GM19043 (cell line): ENCODE measurements at regions not wholly inside any gene's neighbourhood (a gene's known extent, or its start where the extent isn't known, plus 50 kb on each side); places are given as distances from the start of the nearest gene placed in this dataset.

Experiments
- ATAC-seq: cut with Tn5 transposase; IDR thresholded peaks from one replicate; pipeline ENCODE4 v1.9.1; 2021; ENCODE audit warnings: low read depth; ENCODE audit not compliant: unreplicated experiment

- ATAC-seq = no peak
Measured at GRCh38 chr14:31964490-31964889, 112.6 kb upstream of the ARHGAP5 start.

- no peak for ATAC-seq
Measured at GRCh38 chr14:31965071-31965734, 111.9 kb upstream of the ARHGAP5 start.

DNA sequence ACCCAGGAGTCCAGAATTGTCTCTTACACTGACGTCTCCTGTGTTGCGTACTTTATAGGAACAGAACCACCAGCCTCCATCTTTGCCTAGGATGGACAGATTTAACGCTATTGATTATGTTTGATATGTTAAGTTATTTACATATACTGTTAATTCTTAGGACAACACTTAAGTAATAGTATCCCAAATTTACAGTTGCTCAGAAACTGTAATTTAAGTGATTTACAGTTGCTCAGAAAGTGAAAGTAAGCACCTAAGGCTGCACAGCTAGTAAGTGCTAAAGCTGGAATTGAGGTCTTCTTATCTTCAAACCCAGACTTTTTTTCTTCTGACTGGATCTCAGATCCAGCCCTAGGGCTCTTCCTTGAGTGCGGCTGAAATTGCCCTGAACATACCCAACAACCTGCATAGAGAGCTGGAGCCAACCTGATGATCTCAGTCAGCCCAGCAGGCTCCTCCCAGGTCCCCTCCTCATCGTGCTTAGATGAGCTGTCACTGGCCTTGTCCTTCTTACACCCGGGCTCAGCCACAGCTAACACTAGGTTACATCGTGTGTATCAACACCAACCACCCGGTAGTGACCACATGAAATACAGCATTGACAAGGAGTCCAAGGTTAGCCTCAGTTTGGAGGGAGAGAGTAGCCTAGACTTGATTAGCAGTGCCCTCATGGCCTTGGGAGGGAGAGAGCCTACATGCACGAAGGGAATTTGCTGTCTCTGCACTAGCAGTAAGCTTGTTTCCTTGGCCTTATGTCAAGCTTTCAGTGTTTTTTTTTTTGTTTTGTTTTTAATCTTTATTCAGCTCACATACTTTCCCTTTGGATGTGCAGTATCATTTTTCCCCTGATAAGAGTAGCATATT, 111.1 kb upstream of the ARHGAP5 start:
- no peak for ATAC-seq

DNA sequence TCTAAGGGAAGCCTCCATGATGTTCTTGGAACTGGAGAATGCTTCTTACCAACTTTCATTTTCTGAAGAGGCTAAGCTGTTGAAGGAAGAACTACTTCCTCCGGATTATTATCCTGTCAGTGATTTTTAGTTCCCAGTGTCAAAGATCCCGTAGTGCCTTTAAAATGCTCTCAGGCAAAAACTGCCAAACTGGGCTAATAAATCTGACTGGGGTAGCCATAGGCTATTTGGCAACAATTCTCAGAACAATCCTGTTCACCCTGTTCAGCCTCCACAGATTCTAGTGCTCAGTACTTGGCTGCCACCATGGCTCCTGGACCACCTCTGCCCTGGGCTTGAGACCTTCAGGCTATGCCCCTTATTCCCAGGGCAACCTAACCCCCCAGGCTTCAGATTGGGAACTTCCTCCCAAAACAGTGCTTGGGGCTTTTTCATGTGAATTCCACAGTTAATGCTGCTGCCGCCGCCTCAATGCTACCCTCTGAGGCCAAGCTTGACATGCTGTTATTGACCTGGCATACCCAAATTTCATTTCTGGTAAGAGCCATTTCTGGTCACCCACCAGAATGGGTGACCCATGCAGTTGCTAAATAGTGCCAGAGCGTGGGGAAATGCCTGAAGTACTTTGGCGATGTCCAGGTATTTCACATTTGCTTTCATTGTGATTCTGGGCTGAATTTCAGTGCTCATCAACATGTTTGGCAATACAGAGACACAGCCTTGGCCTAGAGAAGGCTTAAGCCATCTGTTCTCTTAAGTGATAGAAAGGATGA, 110.0 kb upstream of the ARHGAP5 start:
- ATAC-seq = no peak

- no peak for ATAC-seq
Measured at GRCh38 chr14:31967669-31967975, 109.5 kb upstream of the ARHGAP5 start.

DNA sequence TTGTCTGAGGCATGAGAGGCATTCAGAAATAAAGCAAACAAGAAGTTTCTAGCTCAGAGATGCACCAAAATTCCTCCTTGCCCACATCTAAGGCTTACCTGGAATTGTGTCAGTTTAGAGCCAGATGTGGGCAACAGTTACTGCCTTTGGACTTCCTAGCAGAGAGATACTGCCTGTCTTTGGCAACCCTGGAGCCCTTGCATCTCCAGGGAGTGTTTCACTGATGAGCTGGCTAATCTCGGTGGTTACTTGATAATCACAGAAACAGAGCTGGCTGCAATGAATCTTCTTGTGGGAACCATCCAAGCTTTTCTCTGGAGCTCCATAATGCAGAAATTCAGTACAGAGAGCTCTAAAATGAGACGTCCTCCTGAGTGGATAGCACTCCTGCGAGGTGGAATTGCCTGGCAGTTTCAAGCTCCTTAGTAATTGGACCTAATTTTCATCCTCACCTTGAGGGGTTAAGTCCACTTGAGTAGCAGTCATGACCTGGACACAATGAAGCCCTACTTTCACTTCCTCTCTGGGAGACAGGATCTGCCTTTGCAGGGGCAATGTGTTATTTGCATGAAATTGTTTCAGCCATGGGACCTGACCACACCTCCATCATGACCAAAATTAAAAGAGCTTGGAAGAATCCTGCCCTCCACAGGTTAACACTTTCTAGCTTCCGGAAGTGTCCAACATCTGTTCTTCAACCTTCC, 108.8 kb upstream of the ARHGAP5 start:
- ATAC-seq = peak; percentile 72

- ATAC-seq = no peak
Measured at GRCh38 chr14:31968956-31969698, 108.0 kb upstream of the ARHGAP5 start.

GRCh38 chr14:31969699-31970240, 107.3 kb upstream of the ARHGAP5 start:
- ATAC-seq = no peak

GRCh38 chr14:31970744-31971143, 106.4 kb upstream of the ARHGAP5 start:
- ATAC-seq = no peak

DNA sequence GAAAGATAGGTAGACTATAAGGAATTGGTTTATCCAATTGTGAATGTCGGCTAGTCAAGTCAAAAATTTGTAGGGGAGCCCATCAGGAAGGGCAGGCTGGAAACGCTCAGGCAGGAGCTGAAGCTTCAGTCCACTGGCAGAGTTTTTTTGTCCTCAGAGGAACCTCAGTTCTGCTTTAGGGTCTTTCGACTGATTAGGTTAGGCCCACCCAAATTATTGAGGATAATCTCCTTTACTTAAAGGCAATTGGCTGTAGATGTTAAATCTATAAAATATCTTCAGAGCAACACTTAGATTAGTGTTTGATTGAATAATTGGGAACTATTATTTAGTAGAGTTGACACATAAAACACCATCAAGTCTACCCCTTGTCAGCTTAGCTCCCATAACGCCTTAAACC, 105.5 kb upstream of the ARHGAP5 start:
- no peak for ATAC-seq

GRCh38 chr14:31977001-31977556, 100.0 kb upstream of the ARHGAP5 start:
- ATAC-seq = no peak

- no peak for ATAC-seq
Measured at GRCh38 chr14:31978423-31978822, 98.7 kb upstream of the ARHGAP5 start.

GRCh38 chr14:31982642-31983041, 94.5 kb upstream of the ARHGAP5 start:
- ATAC-seq = no peak

GRCh38 chr14:31986405-31986804, 90.7 kb upstream of the ARHGAP5 start:
- ATAC-seq = no peak

DNA sequence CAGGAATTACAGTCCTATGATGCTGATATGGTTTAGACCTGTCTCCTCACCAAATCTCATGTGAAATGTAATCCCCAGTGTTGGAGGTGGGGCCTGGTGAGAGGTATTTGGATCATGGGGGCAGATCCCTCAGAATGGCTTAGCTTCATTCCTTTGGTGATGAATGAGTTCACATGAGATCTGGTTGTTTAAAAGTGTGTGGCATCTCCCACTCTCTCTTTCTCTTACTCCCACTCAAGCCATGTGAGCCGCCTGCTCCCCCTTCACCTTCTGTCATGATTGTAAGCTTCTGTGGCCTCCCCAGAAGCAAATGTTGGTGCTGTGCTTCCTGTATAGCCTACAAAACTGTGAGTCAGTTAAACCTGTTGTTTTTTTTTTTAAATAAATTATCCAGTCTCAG, 89.4 kb upstream of the ARHGAP5 start:
- ATAC-seq = no peak

DNA sequence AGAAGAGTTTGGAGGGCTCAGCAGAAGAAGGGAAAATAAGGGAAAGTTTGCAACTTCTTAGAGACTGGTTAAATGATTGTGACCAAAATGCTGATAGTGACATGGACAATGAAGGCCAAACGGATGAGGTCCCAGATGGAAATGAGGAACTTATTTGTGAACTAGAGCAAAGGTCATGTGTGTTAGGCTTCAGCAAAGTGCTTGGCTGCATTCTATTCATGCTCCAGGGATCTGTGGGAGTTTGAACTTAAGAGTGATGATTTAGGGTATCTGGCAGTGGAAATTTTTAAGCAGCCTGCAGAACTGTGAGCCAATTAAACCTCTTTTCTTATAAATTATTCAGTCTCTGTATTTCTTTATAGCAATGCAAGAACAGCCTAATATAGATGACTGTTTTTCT, 88.9 kb upstream of the ARHGAP5 start:
- ATAC-seq = no peak

GRCh38 chr14:31990183-31990857, 86.8 kb upstream of the ARHGAP5 start:
- ATAC-seq = no peak

DNA sequence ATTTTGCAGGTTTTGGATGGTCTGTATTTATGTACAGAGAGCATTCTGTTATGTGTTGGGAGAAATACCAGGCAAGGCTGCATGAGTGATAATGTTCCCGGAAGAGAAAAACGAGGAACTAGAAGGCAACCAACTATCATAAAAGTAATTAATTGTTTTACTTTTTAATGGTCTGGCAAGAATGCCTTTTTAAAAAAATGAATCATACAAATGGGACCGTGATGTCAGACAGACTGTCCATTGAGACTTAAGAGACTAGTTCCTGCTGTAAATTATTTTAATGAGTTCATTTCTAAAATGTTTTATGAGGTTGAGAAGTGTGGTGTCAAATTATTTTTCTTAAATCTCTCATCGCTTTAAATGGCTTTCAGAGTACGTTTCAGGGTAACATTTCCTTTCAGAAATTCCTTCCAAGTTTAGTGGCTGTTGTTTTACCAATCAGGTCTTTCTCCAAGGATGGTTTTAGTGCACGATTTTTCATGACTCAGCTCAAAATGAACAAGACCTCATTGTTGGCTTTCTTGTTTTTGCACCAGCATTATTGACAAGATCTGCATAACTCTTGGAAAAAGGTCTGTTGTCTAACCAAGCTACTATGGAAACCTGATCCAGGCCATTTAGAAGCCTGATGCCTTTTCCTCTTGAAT, 86.1 kb upstream of the ARHGAP5 start:
- no peak for ATAC-seq
